ENCODE measurements at regions not wholly inside any gene's neighbourhood (a gene's known extent, or its start where the extent isn't known, plus 50 kb on each side); places are given as distances from the start of the nearest gene placed in this dataset.

GRCh38 chr10:29176845-29177832 is 111.7 kb upstream of the LYZL1 start:
- Histone ChIP-seq H3K9me3 (replicated peaks; ENCODE audit: control insufficient read depth, insufficient read depth, low read length) (no peaks in the 10 kb centered on the region), H3K4me3 (no peak overlapping the region), H3K4me1 (ENCODE audit: control insufficient read depth, insufficient read depth, low read length) (no peaks in the 10 kb centered on the region), H2AFZ (ENCODE audit: control insufficient read depth, low read depth, low read length) (no peak overlapping the region), H3K4me2 (ENCODE audit: control insufficient read depth, insufficient read depth) (no peak overlapping the region), H3K27ac (ENCODE audit: control insufficient read depth, insufficient read depth) (no peak overlapping the region), H3K79me2 (ENCODE audit: control insufficient read depth, insufficient read depth, low read length) (no peaks in the 10 kb centered on the region), H3K27me3 (replicated peaks in 1 of 2; ENCODE audit: control insufficient read depth in 2 of 2, insufficient read depth in 2 of 2, low read length in 1 of 2) (no peaks in the 10 kb centered on the region; a peak in 1 of 4 replicates), H3K36me3 (ENCODE audit: control insufficient read depth in 2 of 2, insufficient read depth in 2 of 2, low read length in 1 of 2) (no peaks in the 10 kb centered on the region), H3K9ac (ENCODE audit: control insufficient read depth, insufficient read depth, low read length) (no peak overlapping the region), H4K20me1 (ENCODE audit: control insufficient read depth, insufficient read depth) (no peaks in the 10 kb centered on the region)
- in situ Hi-C loops (cut with MboI), result no loop called here
- WGBS (ENCODE audit: insufficient coverage, insufficient replicate concordance, low lambda C conversion rate, missing lambda C conversion rate), result 12% methylated on average over 7 of the region's 7 CpGs
- ATAC-seq (no peak), DNase-seq (ENCODE audit: low read depth, low spot score) (no peak), FAIRE-seq (no peak)
- no TSS peak for BruUV-seq (replicated peaks)
- intact Hi-C loops (cut with micrococcal nuclease; ENCODE audit: unreplicated experiment), result no loop called here
- ChIA-PET CTCF (interaction anchor here (0.6 kb wide), 1 partner anchor 306 kb away, joined by 3 read pairs; no protein-coding TSS in a partner anchor), SMC1A (ENCODE audit: uncharacterized antibody, unreplicated experiment) (no interaction called here), POLR2A (no interaction called here), RAD21 (ENCODE audit: unreplicated experiment) (interaction anchor here (1.3 kb wide), 1 partner anchor 513 kb away, joined by 3 read pairs; no protein-coding TSS in a partner anchor)
- no peak for TF ChIP-seq SMAD1 (IDR thresholded peaks at IDR 0.05; ENCODE audit: low read depth, partially characterized antibody)
- TF ChIP-seq SIN3A (IDR thresholded peaks at IDR 0.05; ENCODE audit: low read depth, low read length), result no peak

GRCh38 chr10:29181936-29182335 is 106.9 kb upstream of the LYZL1 start:
- CTCF ChIA-PET, result no interaction called here
- Histone ChIP-seq H3K27me3 (replicated peaks in 1 of 2; ENCODE audit: control insufficient read depth in 2 of 2, insufficient read depth in 2 of 2, low read length in 1 of 2) (no peaks in the 10 kb centered on the region; a peak in 1 of 4 replicates), H3K36me3 (ENCODE audit: control insufficient read depth in 2 of 2, insufficient read depth in 2 of 2, low read length in 1 of 2) (no peaks in the 10 kb centered on the region), H3K9ac (ENCODE audit: control insufficient read depth, insufficient read depth, low read length) (no peak overlapping the region), H3K9me3 (replicated peaks; ENCODE audit: control insufficient read depth, insufficient read depth, low read length) (no peaks in the 10 kb centered on the region), H3K79me2 (ENCODE audit: control insufficient read depth, insufficient read depth, low read length) (no peaks in the 10 kb centered on the region), H3K4me3 (no peak overlapping the region), H3K4me2 (ENCODE audit: control insufficient read depth, insufficient read depth) (no peak overlapping the region), H3K27ac (ENCODE audit: control insufficient read depth, insufficient read depth) (no peak overlapping the region), H2AFZ (ENCODE audit: control insufficient read depth, low read depth, low read length) (no peak overlapping the region), H4K20me1 (ENCODE audit: control insufficient read depth, insufficient read depth) (no peaks in the 10 kb centered on the region), H3K4me1 (ENCODE audit: control insufficient read depth, insufficient read depth, low read length) (no peaks in the 10 kb centered on the region)
- intact Hi-C loops (cut with micrococcal nuclease; ENCODE audit: unreplicated experiment) (no loop called here), in situ Hi-C loops (cut with MboI) (no loop called here)
- RAD21 ChIA-PET (ENCODE audit: unreplicated experiment), result no interaction called here
- no peak for FAIRE-seq
- POLR2A ChIA-PET, result no interaction called here
- no TSS peak for BruUV-seq (replicated peaks)
- WGBS (ENCODE audit: insufficient coverage, insufficient replicate concordance, low lambda C conversion rate, missing lambda C conversion rate), result 11% methylated on average over 6 of the region's 6 CpGs
- SMC1A ChIA-PET (ENCODE audit: uncharacterized antibody, unreplicated experiment), result interaction anchor here (0.7 kb wide), 1 partner anchor 10 kb away, joined by 3 read pairs; no protein-coding TSS in a partner anchor
- DNase-seq (ENCODE audit: low read depth, low spot score), result no peak
- no peak for ATAC-seq
- no peak for TF ChIP-seq SREBF2 (IDR thresholded peaks at IDR 0.05; ENCODE audit: low read length)
- no peak for TF ChIP-seq EED (IDR thresholded peaks at IDR 0.05; ENCODE audit: low read depth)
- TF ChIP-seq CBX5 (IDR thresholded peaks at IDR 0.05; ENCODE audit: low read depth), result no peak
- no peak for TF ChIP-seq ZNF687 (IDR thresholded peaks at IDR 0.05)
- no peak for TF ChIP-seq ATF2 (IDR thresholded peaks at IDR 0.05; ENCODE audit: low read length)
- TF ChIP-seq POLR2A (IDR thresholded peaks at IDR 0.05; ENCODE audit: low read depth, low read length), result no peak
- TF ChIP-seq PBX3 (IDR thresholded peaks at IDR 0.05; ENCODE audit: insufficient replicate concordance, low read depth, low read length), result no peak
- TF ChIP-seq STAT3 (IDR thresholded peaks at IDR 0.05; ENCODE audit: low read depth, low read length), result no peak

All from GM12878 (cell line).